HG03354 (cell line): ENCODE measurements at regions not wholly inside any gene's neighbourhood (a gene's known extent, or its start where the extent isn't known, plus 50 kb on each side); places are given as distances from the start of the nearest gene placed in this dataset.

Experiments used
- ATAC-seq: cut with Tn5 transposase; IDR thresholded peaks from one replicate; pipeline ENCODE4 v1.9.1; 2021; ENCODE audit warnings: mild to moderate bottlenecking; ENCODE audit not compliant: unreplicated experiment, poor library complexity, severe bottlenecking

DNA sequence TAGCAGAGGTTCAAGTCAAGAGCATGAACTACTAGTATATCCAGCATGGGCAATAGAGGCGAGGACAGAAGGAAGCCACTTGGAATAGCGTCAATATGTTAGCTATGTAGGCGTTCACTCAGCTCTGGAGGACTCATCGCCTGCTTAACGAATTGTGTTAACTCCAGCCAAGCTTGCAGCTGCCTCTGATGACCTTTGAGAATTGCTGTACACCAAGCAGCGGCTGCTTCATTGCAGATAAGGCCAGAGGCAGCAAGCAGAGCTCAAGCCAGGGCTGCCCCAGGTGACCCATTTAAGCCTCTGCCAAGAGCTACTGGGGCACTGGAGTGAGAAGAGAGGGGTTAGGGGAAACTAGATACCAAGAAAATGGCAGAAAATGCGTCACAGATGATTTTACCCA, 160.2 kb upstream of the IGFBP7 start:
- no peak for ATAC-seq

GRCh38 chr4:57265831-57266582, 155.8 kb upstream of the IGFBP7 start:
- no peak for ATAC-seq

GRCh38 chr4:57254754-57255153, 144.6 kb upstream of the IGFBP7 start:
- no peak for ATAC-seq

DNA sequence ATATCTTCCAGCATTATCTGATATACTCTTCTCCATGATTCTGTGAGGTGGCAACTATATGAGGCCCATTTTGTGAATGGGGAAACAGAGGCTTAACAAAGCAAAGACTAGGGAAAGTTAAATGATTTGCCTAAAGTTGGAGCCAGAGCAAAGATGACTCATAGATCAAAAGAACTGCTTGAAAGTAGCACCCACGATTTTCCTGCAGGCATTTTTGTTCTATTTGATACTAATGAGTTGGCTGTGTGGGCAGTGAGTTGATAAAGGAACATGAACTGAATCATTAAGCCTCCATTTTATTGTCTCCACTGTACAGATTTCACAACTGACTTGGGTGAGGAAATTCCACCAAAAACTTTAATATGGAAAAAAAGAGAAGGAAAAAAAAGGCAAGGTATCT, 138.9 kb upstream of the IGFBP7 start:
- no peak for ATAC-seq

GRCh38 chr4:57243076-57243475, 132.9 kb upstream of the IGFBP7 start:
- ATAC-seq: no peak

GRCh38 chr4:57234252-57234775, 124.1 kb upstream of the IGFBP7 start:
- no peak for ATAC-seq

DNA sequence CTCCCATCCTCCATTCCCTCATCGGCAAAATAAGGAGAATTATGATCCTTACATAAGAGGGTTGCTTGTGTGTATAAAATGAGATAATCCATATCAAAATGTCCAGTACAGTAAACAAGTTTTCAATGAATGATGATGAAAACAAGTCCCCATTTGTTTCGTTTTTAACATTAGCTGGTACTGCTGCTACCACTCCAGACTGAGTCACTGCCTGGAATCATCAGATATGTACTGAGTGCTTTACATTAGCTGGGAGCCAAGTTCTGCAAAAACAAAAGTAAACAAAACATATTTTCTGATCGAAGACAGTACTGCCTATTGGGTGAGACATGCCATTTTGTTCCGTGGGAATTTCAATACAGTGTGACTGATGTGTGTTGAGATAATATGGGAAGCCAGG, 123.2 kb upstream of the IGFBP7 start:
- ATAC-seq: no peak

GRCh38 chr4:57231781-57232180, 121.6 kb upstream of the IGFBP7 start:
- ATAC-seq: no peak

DNA sequence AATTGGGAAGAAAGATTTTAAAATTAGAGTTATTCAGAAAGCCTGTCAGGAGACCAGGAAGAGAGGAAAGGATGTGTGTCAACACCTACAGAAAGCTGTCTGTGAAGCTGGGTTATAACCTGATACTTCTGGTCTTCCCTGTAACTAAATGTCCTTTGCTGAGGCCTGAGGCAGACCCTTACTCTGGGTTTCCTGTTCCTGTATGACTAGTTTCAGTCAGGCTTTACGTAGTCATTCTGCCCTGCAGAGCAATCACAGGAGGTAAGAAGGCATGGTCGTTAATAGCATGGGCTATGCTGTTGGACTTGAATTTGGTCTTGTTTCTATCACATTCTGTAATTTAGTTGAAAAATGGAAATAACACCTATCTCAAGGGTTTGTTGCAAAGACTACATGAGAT, 110.5 kb upstream of the IGFBP7 start:
- ATAC-seq: no peak

- peak; percentile 47 for ATAC-seq
These were observed 110.0 kb upstream of the IGFBP7 start for GRCh38 chr4:57220172-57220571.

DNA sequence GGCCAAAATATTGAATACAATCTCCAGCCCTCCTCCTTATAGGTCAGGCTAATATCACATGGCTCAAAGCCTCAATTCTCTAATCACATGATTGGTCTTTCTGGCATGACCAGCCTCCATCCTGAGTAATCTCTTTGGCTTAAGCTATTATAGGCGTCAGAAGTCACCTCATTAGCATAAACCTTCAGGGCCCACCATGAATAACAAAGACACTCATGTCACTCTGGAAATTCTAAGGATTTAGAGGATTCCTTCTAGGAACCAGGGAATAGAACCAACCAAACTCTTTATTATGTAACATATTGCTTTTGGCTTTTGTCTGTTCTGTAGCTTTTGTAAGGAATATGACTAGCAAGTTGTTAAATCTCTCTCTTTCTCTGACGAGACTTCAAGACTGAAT, 109.2 kb upstream of the IGFBP7 start:
- no peak for ATAC-seq

GRCh38 chr4:57214654-57215411, 104.6 kb upstream of the IGFBP7 start:
- no peak for ATAC-seq

- ATAC-seq: no peak
These were observed 100.9 kb upstream of the IGFBP7 start for GRCh38 chr4:57211131-57211530.

- ATAC-seq: no peak
These were observed 96.0 kb upstream of the IGFBP7 start for GRCh38 chr4:57206172-57206571.

- ATAC-seq: no peak
These were observed 95.4 kb upstream of the IGFBP7 start for GRCh38 chr4:57205580-57205979.

DNA sequence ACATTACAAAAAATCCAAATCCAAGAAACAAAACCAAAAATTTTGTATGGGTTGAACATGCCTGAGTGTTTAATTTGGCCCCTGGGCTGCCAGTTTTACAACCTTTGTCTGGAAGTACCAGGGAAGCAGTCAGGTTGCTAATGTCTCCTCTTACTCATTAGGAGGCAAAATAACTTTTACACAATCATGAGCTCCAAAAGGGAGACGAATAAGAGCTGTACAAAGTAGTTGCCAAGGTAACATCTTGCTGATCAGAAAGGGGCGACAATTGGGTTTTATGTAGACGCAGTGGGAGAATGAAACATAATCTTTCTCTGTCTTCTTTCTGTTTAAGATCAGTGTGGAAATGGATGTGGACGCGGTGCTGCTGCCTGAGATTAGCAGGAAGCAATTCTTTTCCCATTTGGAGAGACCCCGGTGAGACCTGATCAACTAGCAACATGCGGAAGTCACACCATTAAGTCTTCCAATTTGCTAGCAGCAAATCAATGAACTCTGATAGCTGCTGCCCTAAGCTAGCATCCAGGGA, 90.7 kb upstream of the IGFBP7 start:
- ATAC-seq: no peak

- ATAC-seq: no peak
These were observed 89.1 kb upstream of the IGFBP7 start for GRCh38 chr4:57199267-57199666.

GRCh38 chr4:57195622-57196021, 85.4 kb upstream of the IGFBP7 start:
- no peak for ATAC-seq

DNA sequence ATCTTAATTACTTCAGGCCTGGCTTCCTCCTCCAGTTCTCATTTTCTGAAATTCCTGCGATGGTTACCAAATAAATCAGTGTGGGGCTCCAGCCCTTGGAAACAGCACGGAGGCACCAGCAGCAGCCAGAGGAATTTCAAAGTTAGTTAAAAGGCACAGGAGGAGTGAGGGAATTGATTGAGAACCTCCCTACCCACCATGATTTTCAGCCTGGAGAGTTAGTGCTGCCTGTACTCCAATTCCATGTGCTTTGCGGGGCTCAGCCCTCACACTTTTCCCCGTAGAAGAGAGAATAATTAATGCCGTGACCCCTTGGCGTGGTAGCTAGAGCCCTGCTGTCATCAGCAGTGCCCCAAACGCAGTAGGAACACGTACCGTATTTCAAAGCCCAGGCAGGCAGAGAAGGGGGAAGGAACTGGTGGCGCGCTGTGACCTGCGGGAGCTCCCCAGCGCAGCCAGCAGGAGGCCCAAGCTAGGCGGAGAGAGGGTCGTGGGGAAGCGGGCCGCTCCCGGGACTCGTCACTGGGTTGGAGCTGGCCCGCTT, 84.0 kb upstream of the IGFBP7 start:
- no peak for ATAC-seq

- ATAC-seq: no peak
These were observed 83.1 kb upstream of the IGFBP7 start for GRCh38 chr4:57193209-57193810.
